A549 (cell line): ENCODE measurements at regions not wholly inside any gene's neighbourhood (a gene's known extent, or its start where the extent isn't known, plus 50 kb on each side); places are given as distances from the start of the nearest gene placed in this dataset.

Source experiments
- ATAC-seq, 2 experiments: fragments of 200-7000 bp in 1 of 2; fragments of >200 bp in 1 of 2; cut with Nextera tagmentation in 1 of 2; cut with Tn5 transposase in 1 of 2; 3 replicates each; pipeline versions ENCODE4 v1.8.0 to v1.9.1; 2018 to 2020; ENCODE audit warnings: mild to moderate bottlenecking in 1 of 2, moderate library complexity in 1 of 2
- CTCF ChIA-PET: fragments of 300-600 bp; sonication (Branson Sonifier 250); formaldehyde crosslinking; extraction: SDS; loops from one replicate; lab custom pipeline; 2021; ENCODE audit warnings: antibody characterized with exemption, inconsistent platforms; lab: Yijun Ruan, JAX
- POLR2A ChIA-PET: fragments of 350-600 bp; formaldehyde crosslinking; extraction: SDS; loops from one replicate; lab custom pipeline; 2021; ENCODE audit warnings: antibody characterized with exemption, inconsistent platforms; lab: Yijun Ruan, JAX
- DNase-seq, 2 experiments: peaks; one replicate each; pipeline versions ENCODE4 v3.0.0 to v3.0.0-alpha.2; 2011 to 2016; ENCODE audit warnings: low read depth in 1 of 2, low spot score in 1 of 2
- FAIRE-seq: peaks from 2 replicates; lab custom pipeline; 2011; peaks lifted over from hg19 to GRCh38; lab: Jason Lieb, UNC
- H3K27ac ChIP-seq, 2 experiments: fragments of >200 bp; sonication (Bioruptor Twin); formaldehyde crosslinking; 3 replicates each; pipeline ENCODE4 v1.5.1; 2016 to 2017
- H3K4me1 ChIP-seq: fragments of >200 bp; sonication (Bioruptor Twin); formaldehyde crosslinking; 3 replicates; pipeline ENCODE4 v1.6.1; 2016
- H3K4me2 ChIP-seq: fragments of >200 bp; sonication (Bioruptor Twin); formaldehyde crosslinking; 3 replicates; pipeline ENCODE4 v1.6.1; 2016
- H3K4me3 ChIP-seq: fragments of >200 bp; sonication (Bioruptor Twin); formaldehyde crosslinking; 3 replicates; pipeline ENCODE4 v1.5.1; 2016
- H3K9me3 ChIP-seq: fragments of >200 bp; sonication (Bioruptor Twin); formaldehyde crosslinking; 3 replicates; pipeline ENCODE4 v1.6.1; 2016
- CBX2 ChIP-seq: fragments of 200-600 bp; sonication (generic); IDR thresholded peaks from 2 replicates; pipeline ENCODE4 v1.6.1; 2016; ENCODE audit warnings: low read depth, mild to moderate bottlenecking, borderline replicate concordance
- CBX8 ChIP-seq: fragments of 200-600 bp; sonication (generic); IDR thresholded peaks from 2 replicates; pipeline ENCODE4 v1.6.1; 2016
- CHD4 ChIP-seq: fragments of 200-600 bp; sonication (generic); IDR thresholded peaks from 2 replicates; pipeline ENCODE4 v1.6.1; 2016; ENCODE audit warnings: antibody characterized with exemption, mild to moderate bottlenecking, borderline replicate concordance
- E2F6 ChIP-seq: IDR thresholded peaks from 2 replicates; pipeline ENCODE4 v1.6.1; 2012; ENCODE audit warnings: low read depth, borderline replicate concordance
- ESRRA ChIP-seq: fragments of 150-350 bp; IDR thresholded peaks from 2 replicates; pipeline ENCODE4 v1.6.1; 2014; ENCODE audit warnings: mild to moderate bottlenecking, low read length, borderline replicate concordance
- FOSB ChIP-seq: fragments of 250-450 bp; sonication (Bioruptor Pico); IDR thresholded peaks from 2 replicates; pipeline ENCODE4 v1.5.0; 2020; ENCODE audit warnings: mild to moderate bottlenecking, moderate library complexity
- FOXS1 ChIP-seq: fragments of 250-450 bp; sonication (Bioruptor Pico); IDR thresholded peaks from 2 replicates; pipeline ENCODE4 v1.5.0; 2020; ENCODE audit warnings: mild to moderate bottlenecking, moderate library complexity
- GATA3 ChIP-seq: IDR thresholded peaks from 2 replicates; pipeline ENCODE4 v1.6.1; 2012; ENCODE audit warnings: borderline replicate concordance
- HDAC2 ChIP-seq: fragments of 200-600 bp; sonication (generic); IDR thresholded peaks from 2 replicates; pipeline ENCODE4 v1.6.1; 2016
- HOXA7 ChIP-seq: fragments of 250-450 bp; sonication (Bioruptor Pico); IDR thresholded peaks from 2 replicates; pipeline ENCODE4 v1.5.0; 2020; ENCODE audit warnings: mild to moderate bottlenecking, moderate library complexity
- HOXB13 ChIP-seq: fragments of 250-450 bp; sonication (Bioruptor Pico); IDR thresholded peaks from 2 replicates; pipeline ENCODE4 v1.5.0; 2020; ENCODE audit warnings: low read depth, mild to moderate bottlenecking, moderate library complexity
- HOXB5 ChIP-seq: fragments of 250-450 bp; sonication (Bioruptor Pico); IDR thresholded peaks from 2 replicates; pipeline ENCODE4 v1.5.0; 2020; ENCODE audit warnings: mild to moderate bottlenecking, moderate library complexity
- KDM1A ChIP-seq: fragments of 200-600 bp; sonication (generic); IDR thresholded peaks from 2 replicates; pipeline ENCODE4 v1.6.1; 2016; ENCODE audit warnings: low read depth, mild to moderate bottlenecking
- KDM5A ChIP-seq: fragments of 200-600 bp; sonication (generic); IDR thresholded peaks from 2 replicates; pipeline ENCODE4 v1.6.1; 2016; ENCODE audit warnings: antibody characterized with exemption, mild to moderate bottlenecking
- MYC ChIP-seq: IDR thresholded peaks from 2 replicates; pipeline ENCODE4 v1.6.1; 2012; ENCODE audit warnings: mild to moderate bottlenecking, inconsistent platforms, low read length, improper control_type of control experiment, borderline replicate concordance
- NR3C1 ChIP-seq: fragments of >200 bp; sonication (Bioruptor Twin); formaldehyde crosslinking; IDR thresholded peaks from 3 replicates; pipeline ENCODE4 v1.6.1; 2017
- PBX3 ChIP-seq: IDR thresholded peaks from 2 replicates; pipeline ENCODE4 v1.6.1; 2012
- POLR2A ChIP-seq: IDR thresholded peaks from 2 replicates; pipeline ENCODE4 v1.6.1; 2012; ENCODE audit warnings: mild to moderate bottlenecking, low read length
- RAD21 ChIP-seq, 2 experiments: fragments of >200 bp in 1 of 2; sonication (Bioruptor Twin) in 1 of 2; formaldehyde crosslinking in 1 of 2; IDR thresholded peaks in 1 of 2; conservative IDR thresholded peaks in 1 of 2; 2 replicates in 1 of 2; 3 replicates in 1 of 2; pipeline ENCODE4 v1.6.1; 2012 to 2018; ENCODE audit warnings: inconsistent platforms in 1 of 2
- RARB ChIP-seq: fragments of 250-450 bp; sonication (Bioruptor Pico); IDR thresholded peaks from 2 replicates; pipeline ENCODE4 v1.8.0; 2021; ENCODE audit warnings: mild to moderate bottlenecking, moderate library complexity
- RNF2 ChIP-seq: fragments of 200-600 bp; sonication (generic); IDR thresholded peaks from 2 replicates; pipeline ENCODE4 v1.6.1; 2016; ENCODE audit warnings: low read depth, mild to moderate bottlenecking, antibody characterized with exemption, moderate library complexity, borderline replicate concordance
- SREBF2 ChIP-seq: fragments of 450-650 bp; IDR thresholded peaks from 2 replicates; pipeline ENCODE4 v1.6.1; 2014; ENCODE audit warnings: mild to moderate bottlenecking, moderate library complexity
- TFCP2L1 ChIP-seq: fragments of 250-450 bp; sonication (Bioruptor Pico); IDR thresholded peaks from 2 replicates; pipeline ENCODE4 v1.5.0; 2021; ENCODE audit warnings: mild to moderate bottlenecking
- TP53 ChIP-seq: fragments of 250-450 bp; sonication (Bioruptor Pico); IDR thresholded peaks from 2 replicates; pipeline ENCODE4 v1.5.0; 2021; ENCODE audit warnings: mild to moderate bottlenecking, moderate library complexity
- ZFP36 ChIP-seq: fragments of 450-650 bp; IDR thresholded peaks from 2 replicates; pipeline ENCODE4 v1.6.1; 2014; ENCODE audit warnings: borderline replicate concordance; ENCODE audit not compliant: partially characterized antibody
- ZNF302 ChIP-seq: fragments of 250-450 bp; sonication (Bioruptor Pico); IDR thresholded peaks from 2 replicates; pipeline ENCODE4 v1.9.0; 2021; ENCODE audit warnings: inconsistent platforms, mild to moderate bottlenecking, moderate library complexity
- WGBS: methylation state at CpG from one replicate; pipeline ENCODE4 v1.1.6; 2017; ENCODE audit errors: missing lambda C conversion rate; 5-methylcytosine and 5-hydroxymethylcytosine counted together
- TF ChIP-seq, protein P1 (sequence below): fragments of >200 bp; sonication (Bioruptor Twin); formaldehyde crosslinking; IDR thresholded peaks from 2 replicates; pipeline ENCODE4 v1.6.1; 2016
- TF ChIP-seq, protein P2 (sequence below): fragments of 450-650 bp; IDR thresholded peaks from 2 replicates; pipeline ENCODE4 v1.6.1; 2014; ENCODE audit warnings: antibody characterized with exemption
- TF ChIP-seq, protein P3 (sequence below): fragments of 150-350 bp; IDR thresholded peaks from 2 replicates; pipeline ENCODE4 v1.6.1; 2014; ENCODE audit warnings: low read depth, mild to moderate bottlenecking, low read length

DNA sequence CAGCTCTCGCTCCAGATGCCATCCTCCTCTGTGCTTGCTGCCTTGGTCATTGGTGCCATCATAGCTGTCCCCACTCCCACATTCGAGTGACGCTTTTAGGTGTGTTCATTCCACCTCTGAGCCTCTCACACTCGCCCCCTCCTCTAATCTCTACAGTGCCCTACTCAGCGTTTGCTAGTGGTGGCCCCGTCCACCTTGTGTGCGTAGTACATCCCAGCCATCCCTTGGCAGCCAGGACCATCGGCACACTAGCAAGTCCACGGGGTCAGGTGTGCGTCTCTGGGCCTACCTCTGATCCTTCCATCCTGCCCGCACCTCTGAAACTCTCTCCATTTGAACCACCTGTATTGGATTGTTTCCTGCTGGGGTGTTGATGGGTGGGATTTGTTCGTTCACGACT, 54.2 kb upstream of the RGMA start:
- FAIRE-seq: no peak
- POLR2A ChIA-PET: no interaction called here
- H3K27ac ChIP-seq: no peak overlapping the region
- H3K4me1 ChIP-seq: no peaks in the 10 kb centered on the region
- H3K4me2 ChIP-seq: no peak overlapping the region
- H3K9me3 ChIP-seq: no peaks in the 10 kb centered on the region; the same call in 2 of the 3 replicates
- TF ChIP-seq CHD4: no peak
- TF ChIP-seq POLR2A: no peak
- no peak for TF ChIP-seq PBX3
- TF ChIP-seq E2F6: no peak
- no peak for TF ChIP-seq ZFP36
- TF ChIP-seq FOXS1 (CRISPR knock-in tag): no peak
- TF ChIP-seq TP53 (CRISPR knock-in tag): no peak
- no peak for TF ChIP-seq HDAC2
- no peak for TF ChIP-seq KDM5A
- no peak for TF ChIP-seq RNF2
- TF ChIP-seq HOXA7 (CRISPR knock-in tag): no peak
- TF ChIP-seq HOXB5 (CRISPR knock-in tag): no peak
- TF ChIP-seq NR3C1: no peak
- TF ChIP-seq RAD21 (conservative IDR thresholded peaks at IDR 0.05 in 1 of 2, IDR thresholded peaks at IDR 0.05 in 1 of 2): no peak
- TF ChIP-seq, protein P1, sequence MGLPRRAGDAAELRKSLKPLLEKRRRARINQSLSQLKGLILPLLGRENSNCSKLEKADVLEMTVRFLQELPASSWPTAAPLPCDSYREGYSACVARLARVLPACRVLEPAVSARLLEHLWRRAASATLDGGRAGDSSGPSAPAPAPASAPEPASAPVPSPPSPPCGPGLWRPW: no peak
- no peak for TF ChIP-seq GATA3
- no peak for ATAC-seq
- WGBS: 37% methylated on average over 13 of the region's 13 CpGs
- no peak overlapping the region for H3K4me3 ChIP-seq
- CTCF ChIA-PET: interaction anchor here (1.0 kb wide), 1 partner anchor 11 kb away, joined by 3 read pairs; no protein-coding TSS in a partner anchor
- DNase-seq: no peak

- WGBS: 34% methylated on average over 8 of the region's 8 CpGs
- H3K4me3 ChIP-seq: no peak overlapping the region
- no peak for ATAC-seq
- TF ChIP-seq CBX8 (no peak), TFCP2L1 (CRISPR knock-in tag) (no peak), ESRRA (no peak), FOSB (no peak), SREBF2 (no peak), TP53 (CRISPR knock-in tag) (no peak), CBX2 (no peak), GATA3 (no peak), ZFP36 (no peak), E2F6 (no peak), HOXB5 (CRISPR knock-in tag) (no peak), MYC (no peak), KDM1A (no peak), ZNF302 (CRISPR knock-in tag) (no peak), RARB (CRISPR knock-in tag) (no peak), HDAC2 (no peak), HOXB13 (CRISPR knock-in tag) (no peak)
- TF ChIP-seq, protein P2, sequence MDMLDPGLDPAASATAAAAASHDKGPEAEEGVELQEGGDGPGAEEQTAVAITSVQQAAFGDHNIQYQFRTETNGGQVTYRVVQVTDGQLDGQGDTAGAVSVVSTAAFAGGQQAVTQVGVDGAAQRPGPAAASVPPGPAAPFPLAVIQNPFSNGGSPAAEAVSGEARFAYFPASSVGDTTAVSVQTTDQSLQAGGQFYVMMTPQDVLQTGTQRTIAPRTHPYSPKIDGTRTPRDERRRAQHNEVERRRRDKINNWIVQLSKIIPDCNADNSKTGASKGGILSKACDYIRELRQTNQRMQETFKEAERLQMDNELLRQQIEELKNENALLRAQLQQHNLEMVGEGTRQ: no peak
- TF ChIP-seq, protein P3, sequence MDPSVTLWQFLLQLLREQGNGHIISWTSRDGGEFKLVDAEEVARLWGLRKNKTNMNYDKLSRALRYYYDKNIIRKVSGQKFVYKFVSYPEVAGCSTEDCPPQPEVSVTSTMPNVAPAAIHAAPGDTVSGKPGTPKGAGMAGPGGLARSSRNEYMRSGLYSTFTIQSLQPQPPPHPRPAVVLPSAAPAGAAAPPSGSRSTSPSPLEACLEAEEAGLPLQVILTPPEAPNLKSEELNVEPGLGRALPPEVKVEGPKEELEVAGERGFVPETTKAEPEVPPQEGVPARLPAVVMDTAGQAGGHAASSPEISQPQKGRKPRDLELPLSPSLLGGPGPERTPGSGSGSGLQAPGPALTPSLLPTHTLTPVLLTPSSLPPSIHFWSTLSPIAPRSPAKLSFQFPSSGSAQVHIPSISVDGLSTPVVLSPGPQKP: no peak
- TF ChIP-seq, protein P1: no peak
- no peak for DNase-seq
- no peak overlapping the region for H3K4me2 ChIP-seq
- FAIRE-seq: no peak
- H3K4me1 ChIP-seq: no peaks in the 10 kb centered on the region
- H3K27ac ChIP-seq: no peak overlapping the region
- H3K9me3 ChIP-seq: no peaks in the 10 kb centered on the region; the same call in 2 of the 3 replicates
- ChIA-PET POLR2A (no interaction called here), CTCF (interaction anchor here (0.6 kb wide), 1 partner anchor 1021 kb away, joined by 3 read pairs; no protein-coding TSS in a partner anchor)
Measured at GRCh38 chr15:93141371-93141794, 52.4 kb upstream of the RGMA start.
